ENCODE measurements at regions not wholly inside any gene's neighbourhood (a gene's known extent, or its start where the extent isn't known, plus 50 kb on each side); places are given as distances from the start of the nearest gene placed in this dataset.

DNA sequence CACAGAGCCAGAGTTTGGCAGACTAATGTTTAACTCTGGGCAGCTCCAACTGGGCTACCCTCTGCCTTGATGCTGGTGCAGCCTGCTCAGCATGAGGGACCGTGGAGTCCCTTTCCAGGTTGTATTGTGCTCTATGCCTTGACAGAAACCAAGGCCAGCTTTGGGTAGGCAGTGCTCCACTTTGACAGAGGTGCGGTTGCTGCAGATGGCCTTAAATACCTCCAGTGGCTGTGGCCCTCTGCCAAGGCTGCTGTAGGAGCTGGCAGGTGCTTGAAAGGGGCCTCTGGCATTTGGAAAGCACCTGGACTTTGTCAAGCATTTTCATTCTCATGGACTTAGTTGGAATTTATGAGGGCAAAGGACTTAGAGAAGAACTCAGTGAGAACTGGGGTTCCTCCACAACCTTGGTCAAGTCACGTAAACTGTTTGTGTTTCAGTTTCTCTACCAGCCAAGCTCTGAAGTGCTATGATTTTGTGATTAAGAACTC is 249.7 kb upstream of the ZNF462 start:
- no peak for DNase-seq (ENCODE audit: low read depth)

DNA sequence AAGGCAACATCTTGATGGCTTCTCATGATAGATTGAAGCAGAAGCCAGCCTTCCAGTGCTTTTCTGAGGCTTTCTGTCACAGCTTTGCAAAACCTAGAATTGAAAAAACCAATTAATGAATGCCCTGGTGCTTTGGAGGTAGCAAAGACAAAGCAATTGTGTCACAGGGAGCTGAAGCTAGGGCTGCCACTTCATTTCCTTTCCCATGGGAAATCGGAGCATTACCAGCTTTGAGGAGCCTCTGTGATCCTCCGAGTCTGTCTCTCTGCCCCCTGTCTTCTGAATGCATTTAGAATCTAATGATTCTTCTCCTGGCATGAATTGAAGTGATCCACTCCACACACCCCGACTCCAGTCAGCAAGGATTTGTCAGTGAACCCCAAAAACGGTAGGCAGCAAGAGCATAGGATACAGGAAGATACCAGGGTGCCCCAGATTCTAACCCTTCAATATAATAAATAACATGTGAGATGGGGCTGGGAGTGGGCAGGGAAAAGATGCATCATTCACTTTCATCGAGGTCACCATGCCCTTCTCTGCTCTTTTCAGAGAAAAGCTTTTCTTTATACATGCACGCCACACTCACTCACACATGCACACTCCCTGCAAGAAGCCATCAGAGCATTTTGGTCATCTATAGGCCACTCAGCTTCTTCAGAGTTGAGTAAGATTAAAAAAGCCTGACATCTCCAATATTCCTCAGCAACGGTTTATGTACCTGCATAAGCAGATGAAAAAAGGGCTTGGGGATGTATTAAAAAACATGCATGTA is 247.7 kb upstream of the ZNF462 start:
- DNase-seq (ENCODE audit: low read depth), result no peak

DNA sequence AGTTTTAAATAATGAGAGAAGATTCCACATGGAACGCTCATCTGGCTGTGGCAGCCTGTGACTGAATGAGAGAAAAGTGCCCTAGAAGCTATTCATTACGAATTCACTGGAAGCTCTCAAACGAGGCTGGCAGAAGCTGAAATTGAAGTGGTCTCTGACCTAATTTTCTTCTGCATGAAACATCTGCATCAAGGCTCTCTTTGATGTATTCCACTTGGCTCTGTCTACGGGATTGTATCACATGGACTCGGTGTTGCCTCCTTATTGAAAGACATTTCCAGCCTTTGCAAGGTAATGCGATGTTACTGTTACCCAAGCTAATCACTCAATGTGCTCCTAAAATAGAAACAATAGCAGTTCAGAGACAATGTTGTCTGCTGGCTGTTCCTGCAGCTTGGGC is 246.9 kb upstream of the ZNF462 start:
- DNase-seq (ENCODE audit: low read depth), result no peak

DNA sequence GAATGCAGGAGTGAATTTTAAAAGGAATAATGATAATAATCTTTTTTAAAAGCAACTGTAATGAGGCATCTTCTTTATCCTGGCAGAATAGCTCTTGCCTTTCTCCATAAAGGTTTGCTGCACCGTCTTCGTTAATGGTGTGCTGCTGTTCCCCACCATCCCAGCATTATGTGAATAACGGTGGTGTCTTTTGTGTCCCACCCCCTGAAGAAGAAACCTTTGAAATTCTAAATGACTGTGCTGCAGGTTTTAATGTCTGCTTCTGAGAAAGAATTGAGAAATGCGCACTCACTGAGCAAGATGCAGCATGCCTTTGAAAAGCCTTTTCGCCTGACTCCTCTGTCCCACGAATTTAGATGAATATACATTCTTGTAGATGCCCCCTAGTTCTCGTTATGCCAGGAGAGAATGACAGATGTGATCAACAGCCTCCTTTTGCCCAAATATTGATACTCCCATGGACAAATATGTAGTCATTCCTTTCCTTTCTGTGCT is 246.1 kb upstream of the ZNF462 start:
- no peak for DNase-seq (ENCODE audit: low read depth)

DNA sequence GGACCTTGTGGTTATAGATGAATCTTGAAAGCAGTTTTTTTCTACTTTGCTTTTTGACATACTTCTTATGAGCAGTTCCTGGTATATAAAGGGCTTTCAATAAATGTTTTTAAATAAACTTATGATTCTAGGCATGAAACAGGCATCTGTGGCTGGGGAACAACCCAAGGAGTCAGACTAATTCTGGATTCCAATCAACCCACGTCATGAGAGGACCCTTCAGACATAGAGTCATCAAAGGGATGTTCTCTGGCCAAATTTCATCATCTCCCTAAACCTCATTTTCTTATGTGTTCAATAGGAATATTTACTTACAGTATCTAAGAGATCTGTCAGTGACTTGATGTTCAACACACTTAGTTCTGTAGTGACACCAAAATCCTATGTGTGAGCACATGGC is 243.8 kb upstream of the ZNF462 start:
- no peak for DNase-seq (ENCODE audit: low read depth)

DNA sequence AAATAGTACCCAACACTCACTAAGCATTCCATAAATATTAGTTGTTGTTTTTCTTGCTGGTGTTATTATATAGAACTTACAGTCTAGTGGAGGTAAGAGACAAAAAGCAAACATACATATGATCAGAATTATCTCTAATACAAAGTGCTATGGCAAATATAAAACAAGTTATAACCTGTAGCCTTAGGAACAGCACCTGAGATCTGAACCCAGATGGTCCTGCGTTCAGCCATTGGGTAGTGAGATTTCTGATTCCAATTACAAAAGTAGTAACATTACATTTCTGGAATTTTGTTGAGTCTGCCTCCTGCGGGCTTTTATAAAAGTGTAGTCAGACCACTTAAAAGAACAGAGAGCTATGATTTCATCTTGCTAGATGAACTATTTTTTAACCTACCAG is 242.9 kb upstream of the ZNF462 start:
- DNase-seq (ENCODE audit: low read depth), result no peak

DNA sequence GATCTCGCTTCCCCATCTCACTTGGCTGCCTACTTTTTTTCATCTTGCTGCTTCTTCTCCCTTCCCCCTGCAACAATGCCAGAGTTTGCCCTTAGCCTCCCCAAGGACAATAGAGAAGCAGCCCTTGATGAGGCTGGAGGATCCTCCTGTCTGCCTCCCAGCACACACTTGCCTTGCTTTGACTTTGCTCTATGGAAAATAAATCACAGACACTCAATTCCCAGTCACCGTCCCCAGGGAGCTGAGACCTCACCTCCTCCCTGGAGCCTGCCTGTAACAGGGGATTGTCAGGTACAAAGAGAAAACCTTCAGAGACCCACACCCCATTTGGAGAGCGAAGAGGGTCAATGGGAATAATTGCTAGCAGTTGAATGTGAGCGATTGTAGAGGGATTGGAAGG is 242.1 kb upstream of the ZNF462 start:
- DNase-seq (ENCODE audit: low read depth), result no peak

DNA sequence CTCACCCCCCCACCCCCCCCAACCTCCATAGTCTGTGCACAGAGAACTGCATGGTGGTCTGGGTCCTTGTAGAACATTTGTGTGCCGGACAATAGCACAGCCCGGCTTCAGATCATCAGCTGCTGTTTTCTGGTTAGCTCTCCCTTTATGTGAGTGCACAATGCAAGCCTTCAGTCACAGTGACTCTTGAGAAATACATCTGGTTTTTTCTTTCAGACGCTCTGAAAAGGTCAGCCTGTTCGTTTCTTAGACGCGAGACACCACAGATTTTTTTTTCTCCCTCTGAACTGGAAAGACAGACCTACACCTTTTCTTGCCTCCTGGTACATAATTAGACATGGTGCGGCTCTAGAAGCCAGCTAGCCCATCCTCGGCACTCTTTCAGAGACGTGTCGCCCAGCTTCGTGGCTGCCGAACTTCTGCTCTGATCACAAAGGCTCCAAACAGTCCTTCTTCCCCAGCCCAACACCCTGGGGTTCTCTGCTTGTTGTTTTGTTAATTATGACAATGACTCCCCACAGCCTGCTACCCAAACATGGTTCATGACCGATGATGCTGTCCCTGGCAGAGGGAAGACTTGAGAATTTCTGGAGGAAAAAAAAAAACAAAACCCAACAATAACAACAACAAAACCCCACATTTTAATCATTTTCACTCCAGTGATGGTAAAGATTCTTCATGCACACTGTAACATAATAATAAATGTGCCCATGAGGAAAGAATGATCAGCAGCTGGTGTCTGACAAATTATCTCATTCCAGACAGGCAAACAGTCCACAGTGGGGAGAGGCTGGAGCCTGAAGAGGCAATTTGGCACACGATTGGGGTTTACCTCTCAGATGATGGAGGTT is 241.4 kb upstream of the ZNF462 start:
- no peak for DNase-seq (ENCODE audit: low read depth)

DNA sequence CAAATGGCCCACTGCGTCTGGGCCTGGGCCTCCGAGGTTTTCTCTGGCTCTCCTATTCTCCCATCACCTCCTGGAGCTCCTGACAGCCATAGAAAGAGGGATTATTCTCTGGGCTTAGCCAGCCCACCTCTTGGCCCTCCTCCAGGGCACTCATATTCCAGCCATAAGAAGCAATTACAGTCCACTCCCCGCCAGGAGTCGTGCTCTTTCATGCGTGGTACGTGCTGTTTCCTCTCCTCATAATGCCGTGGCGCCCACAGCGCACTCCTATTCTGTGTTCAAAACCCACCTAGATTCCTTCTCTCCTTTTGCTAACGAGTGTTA is 240.8 kb upstream of the ZNF462 start:
- no peak for DNase-seq (ENCODE audit: low read depth)

DNA sequence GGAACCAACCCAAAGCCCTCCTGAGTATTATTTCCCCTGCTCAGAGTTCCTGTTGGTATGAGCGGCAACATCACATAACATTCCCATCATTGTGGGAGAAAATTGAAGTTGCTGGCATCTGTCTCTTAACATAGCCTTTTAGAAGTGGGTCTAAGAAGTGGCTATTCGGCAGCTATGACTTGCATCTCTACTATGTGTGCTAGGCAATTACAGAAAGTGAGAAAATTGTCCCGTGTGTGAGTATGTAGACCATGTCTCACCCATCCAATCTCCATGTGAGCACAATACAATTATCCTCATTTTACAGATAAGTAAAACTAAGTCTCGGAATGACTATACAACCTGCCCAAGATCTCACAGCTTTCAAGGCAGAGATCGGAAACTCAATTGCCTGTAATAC is 239.4 kb upstream of the ZNF462 start:
- DNase-seq (ENCODE audit: low read depth), result no peak

DNA sequence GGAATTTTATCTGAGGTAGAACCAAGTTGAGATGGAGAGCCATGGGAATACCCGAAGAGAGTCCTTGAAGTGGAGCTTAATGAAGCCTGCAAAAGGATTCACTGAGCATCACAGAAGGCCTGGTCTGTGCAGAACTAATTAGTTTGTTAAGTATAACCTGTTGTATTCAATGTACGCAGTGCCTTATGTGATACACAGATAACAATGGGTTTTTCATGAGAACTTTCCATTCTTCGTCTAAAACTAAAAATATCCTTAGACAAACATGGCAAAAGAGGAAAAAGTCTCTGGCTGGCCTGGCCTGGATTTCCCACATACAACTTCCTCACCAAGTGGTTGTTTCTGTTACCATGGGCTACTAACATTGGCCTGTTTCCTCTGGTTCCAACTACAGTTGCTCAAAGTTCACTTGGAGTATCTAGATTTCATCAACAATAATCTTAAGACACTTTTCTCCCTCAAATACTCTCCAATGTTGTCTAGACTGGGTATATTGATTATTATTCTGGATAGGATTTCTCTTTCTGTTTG is 237.6 kb upstream of the ZNF462 start:
- DNase-seq (ENCODE audit: low read depth), result no peak

DNA sequence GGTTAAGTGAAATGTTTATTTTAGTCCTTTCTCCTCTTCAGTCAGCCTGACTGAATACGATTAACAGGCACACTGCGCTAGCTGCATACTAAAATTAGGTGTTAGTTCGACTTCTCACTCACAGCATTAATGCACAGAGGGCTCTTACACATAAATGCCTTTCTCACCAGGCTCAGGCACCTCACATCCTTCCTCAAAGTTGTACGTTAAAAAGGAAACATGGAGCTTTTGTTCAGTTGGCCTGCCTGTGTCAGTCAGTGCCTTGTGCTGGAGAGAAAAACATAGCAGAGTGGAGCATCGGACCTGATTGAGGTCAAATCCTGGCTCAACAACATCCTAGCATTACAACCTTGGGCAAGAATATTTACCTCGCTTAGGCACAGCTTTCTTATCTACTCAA is 236.0 kb upstream of the ZNF462 start:
- no peak for DNase-seq (ENCODE audit: low read depth)

DNA sequence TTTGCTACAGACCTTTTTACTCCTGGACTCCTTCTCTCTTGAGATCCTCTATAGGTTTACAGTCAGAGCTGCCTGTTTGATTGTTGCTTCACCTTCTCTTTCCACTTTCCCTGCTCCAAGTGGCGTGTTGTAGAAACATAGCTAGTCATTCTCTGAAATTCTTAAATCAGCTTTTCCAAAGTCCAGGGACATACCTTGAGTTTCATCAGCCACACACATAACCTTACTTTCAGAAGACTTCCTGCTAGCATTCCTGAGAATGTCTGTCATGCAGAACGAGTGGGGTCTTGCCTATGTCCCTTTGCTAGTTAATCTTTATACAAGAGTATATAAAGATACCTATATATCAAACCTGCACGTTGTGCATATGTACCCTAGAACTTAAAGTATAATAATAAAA is 230.3 kb upstream of the ZNF462 start:
- DNase-seq (ENCODE audit: low read depth), result no peak

DNA sequence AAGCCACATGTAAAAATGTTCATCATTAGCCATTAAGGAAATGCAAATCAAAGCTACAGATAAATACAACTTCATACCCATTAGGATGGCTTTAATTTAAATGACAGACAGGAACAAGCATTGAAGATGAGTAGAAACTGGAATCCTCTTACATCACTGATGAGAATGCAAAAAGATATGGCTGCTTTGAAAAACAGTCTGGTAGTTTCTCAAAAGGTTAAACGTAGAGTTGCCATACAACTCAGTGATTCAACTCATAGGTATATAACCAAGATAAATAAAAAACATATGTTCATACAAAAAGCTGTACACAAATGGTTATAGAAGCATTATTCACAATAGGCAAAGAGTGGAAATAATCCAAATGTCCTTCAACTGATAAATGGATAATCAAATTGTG is 228.8 kb upstream of the ZNF462 start:
- no peak for DNase-seq (ENCODE audit: low read depth)

DNA sequence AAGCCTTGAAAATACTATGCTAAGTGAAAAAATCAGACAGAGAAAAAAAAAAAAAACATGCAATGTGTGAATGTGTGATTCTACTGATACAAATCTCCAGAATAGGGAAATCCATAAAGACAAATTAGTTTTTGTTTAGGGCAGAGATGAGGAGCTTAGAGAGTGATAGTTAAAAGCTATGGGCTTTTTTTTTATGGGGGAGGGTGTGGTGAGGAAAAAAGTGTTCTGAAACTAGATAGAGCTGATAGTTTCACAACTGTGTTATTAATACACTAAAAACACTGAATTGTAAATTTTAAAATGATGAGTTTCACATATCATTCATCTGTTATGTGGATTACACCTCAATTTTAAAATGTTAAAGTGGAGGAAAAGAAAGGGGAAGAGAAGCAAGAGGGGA is 228.3 kb upstream of the ZNF462 start:
- DNase-seq (ENCODE audit: low read depth), result no peak

DNA sequence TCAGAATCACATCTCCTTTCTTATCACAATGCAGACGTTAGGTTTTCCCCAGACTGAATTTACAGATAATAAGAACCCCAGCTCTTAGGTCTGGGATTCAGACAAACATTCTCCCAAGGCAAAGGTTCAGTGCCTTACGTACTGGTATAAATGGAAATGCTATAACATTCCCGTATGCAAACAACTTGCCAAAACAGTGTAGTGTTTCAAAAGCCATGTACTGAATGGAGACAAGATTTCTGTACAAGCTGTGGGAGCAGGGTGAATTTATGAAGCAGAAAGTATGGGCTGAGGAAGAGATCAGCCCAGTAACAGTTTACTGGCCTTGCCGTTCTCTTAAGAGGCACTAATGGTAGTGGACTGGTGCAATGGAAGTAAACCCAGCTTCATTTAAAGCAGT is 225.5 kb upstream of the ZNF462 start:
- no peak for DNase-seq (ENCODE audit: low read depth)

DNA sequence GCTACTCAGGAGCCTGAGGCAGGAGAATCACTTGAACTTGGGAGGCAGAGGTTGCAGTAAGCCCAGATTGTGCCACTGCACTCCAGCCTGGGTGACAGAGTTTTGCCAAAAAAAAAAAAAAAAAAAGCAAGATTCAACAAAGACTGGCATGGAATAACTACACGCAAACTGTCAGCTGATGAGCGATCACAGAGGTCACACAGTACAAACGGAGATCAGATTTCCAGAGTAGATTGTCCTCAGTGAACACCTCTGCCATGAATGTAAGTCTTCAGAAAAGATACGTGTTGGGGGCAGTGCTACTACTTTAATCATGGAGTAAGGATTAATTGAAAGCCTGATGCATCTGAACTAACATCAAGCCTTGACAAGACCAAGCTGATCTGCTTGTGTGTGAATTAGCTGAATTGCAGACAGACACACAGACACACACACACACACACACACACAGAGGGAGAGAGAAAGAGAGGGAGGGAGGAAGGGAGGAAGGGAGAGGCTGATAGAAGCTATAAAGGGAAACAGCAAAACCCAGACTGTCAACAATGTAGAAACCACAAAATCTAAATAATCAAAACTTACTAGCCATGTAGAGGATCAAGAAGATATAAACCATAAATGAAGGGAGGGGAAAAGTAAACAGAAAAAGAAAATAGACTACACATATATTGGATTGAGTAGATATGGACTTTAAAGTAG is 222.9 kb upstream of the ZNF462 start:
- no peak for DNase-seq (ENCODE audit: low read depth)

DNA sequence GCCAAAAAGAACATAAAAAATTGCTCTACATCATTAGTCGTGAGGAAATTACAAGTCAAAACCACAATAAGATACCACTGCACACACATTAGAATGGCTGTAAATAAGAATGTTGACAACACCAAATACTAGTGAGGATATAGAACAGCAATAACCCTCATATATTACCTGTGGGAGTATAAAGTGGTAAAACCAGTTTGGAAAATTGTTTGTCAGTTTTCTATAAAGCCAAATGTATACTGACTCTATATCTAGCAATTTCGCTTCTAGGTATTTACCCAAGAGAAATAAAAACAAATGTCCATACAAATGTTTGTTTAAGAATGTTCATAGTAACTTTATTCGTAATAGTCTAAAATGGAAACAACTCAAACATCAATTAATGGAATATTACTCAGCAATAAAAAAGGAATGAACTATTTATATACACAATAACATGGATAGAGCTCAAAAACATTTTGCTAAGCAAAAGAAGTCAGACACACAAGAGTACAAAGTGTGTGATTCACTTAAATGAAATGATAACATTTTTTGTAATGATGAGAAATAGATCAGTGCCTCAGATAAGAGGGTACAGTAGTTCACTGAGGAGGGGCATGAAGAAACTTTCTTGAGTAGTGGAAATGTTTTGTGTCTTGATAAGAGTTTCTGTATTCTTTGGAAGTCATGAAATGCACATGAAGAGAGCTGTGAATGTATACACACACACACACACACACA is 219.6 kb upstream of the ZNF462 start:
- no peak for DNase-seq (ENCODE audit: low read depth)

DNA sequence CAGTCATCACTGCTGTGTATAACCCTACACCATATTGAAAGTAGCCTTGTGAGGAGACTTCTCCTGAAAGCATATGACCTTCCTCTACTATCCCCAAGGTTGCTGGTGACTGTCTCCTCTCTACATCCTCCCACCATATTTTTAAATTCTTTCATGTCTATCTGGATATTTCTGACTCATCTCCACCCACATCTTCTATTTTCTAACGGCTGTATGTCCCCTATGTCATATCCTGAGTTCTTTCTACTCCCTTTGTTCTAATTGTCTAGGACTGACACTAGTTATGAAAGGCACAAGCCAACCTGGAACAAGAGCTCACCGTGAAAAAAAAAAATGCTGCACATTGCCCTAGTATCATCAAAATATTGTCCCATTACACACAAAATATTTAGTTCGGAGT is 218.3 kb upstream of the ZNF462 start:
- DNase-seq (ENCODE audit: low read depth), result no peak

DNA sequence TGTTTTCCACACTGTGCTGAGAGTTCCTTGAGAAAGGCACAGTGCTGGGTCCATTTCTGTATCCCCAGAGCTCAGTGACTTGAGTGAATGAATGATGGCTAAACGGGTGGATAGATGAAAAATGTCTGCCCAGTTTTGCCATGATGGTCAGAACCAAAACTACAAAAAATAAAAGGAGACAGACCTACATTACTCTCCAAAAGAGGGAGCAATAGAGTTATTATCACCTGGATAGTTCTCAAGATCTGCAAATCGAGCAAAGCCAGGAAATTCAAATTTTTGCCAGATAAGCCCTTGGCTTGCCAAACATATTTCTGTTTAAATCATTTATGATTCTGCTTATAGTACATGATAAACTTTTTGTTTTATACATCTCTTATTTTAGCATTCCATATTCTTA is 214.2 kb upstream of the ZNF462 start:
- DNase-seq (ENCODE audit: low read depth), result no peak

DNA sequence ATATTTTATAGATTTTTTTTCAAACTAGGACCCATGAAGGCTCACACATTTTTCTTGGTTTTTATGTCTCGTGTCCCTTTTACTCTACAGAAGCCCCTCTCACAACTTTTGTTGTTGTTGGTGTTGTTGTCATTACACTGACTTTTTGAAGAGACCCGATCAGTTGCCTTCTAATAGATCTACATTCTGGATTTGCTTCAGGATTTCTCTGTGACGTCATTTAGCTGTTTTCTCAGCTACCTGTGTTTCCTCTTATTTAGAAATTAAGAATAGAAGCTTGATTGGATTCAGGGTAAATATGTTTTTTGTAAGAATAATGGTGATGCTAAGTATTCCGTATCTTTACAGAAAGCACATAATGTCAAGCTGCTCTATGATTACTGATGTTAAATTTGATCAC is 213.3 kb upstream of the ZNF462 start:
- no peak for DNase-seq (ENCODE audit: low read depth)

DNA sequence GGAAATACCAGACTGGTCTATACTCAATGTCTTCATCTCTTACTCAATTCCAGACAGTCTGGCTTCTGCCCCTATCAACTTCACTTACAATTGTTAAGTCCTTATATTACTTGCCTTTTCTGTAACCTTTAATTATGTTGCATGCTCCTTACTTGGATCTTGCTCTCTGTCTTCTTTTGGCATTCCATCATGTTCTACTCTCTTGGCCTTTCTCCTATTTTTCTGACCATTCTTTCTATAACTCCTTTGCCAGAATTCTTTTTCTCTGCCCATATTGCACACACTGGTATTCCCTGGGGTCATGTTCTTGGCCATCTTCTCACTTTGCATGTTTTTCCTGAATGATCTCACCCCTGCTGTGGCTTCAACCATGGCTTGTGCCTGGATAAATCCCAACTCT is 209.8 kb upstream of the ZNF462 start:
- no peak for DNase-seq (ENCODE audit: low read depth)

Data from M059J (cell line).